DMS 273 treated with DMSO at 0.1 percent for 48 hours (cell line): ENCODE measurements at regions not wholly inside any gene's neighbourhood (a gene's known extent, or its start where the extent isn't known, plus 50 kb on each side); places are given as distances from the start of the nearest gene placed in this dataset.
"Not testable (repeated sequence)": the region's sequence is repeated elsewhere in the genome, so short reads cannot be mapped to it uniquely, and the experiment has no call there.

Experiments
- DNase-seq: peaks from one replicate; lab custom pipeline; 2025; lab: John Stamatoyannopoulos, UW

DNA sequence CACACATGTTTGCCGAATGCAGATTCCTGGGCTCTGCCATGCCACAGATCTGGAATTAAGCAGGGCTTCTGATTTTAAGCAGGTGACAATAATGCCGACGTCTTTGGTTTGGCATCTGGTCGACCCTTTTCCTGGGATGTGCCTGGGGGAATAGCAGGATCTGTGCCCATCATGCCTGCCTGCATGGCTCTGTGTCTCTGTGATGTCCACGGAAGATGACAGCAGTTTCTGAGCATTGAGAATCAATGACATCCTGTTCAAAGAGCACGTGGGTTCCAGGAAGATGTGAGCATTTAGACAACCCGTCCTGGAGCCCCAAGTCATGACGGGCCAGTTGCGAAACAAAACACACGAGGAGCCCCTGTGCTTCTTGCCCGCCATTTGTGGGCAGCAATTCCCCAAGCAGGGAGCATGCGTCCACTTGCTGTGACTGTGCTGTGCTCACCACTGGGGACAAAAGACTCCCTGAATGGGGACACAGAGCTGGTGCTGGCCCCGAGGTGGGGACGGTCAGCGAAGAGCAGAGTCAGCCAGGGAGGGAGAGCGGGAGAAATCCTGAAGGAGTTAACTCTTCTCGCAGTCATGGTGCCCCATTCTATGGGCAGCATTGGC is 110.1 kb downstream of the ERMARD start:
- DNase-seq = no peak

GRCh38 chr6:169859978-169860703 is 108.7 kb downstream of the ERMARD start:
- DNase-seq = no peak

DNA sequence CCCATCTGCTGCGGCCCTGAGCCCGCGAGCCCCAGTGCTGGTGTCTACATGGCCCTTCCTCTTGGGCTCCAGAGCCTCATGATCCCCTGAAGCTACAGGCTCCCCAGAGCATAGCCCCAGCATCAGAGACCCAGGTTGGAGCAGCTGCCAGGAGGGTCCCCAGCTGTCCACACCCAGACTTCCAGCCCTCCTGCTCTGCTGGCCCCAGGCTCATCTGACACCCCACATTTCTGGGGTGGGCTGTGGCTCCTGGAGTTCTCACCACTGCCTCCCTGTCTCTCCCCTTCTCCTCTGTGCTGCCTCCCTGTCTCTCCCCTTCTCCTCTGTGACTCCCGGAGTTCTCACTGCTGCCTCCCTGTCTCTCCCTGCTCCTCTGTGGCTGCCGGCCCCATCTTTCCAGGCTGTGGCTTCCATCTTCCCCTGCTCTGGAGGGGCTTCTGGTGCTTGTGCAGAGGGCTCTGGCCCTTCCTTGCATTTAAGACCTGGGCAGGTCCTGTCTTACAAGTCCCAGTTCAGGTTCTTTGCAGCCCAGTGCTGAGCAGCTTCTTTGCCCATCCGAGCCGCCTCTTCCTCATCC is 108.1 kb downstream of the ERMARD start:
- DNase-seq = no peak

DNA sequence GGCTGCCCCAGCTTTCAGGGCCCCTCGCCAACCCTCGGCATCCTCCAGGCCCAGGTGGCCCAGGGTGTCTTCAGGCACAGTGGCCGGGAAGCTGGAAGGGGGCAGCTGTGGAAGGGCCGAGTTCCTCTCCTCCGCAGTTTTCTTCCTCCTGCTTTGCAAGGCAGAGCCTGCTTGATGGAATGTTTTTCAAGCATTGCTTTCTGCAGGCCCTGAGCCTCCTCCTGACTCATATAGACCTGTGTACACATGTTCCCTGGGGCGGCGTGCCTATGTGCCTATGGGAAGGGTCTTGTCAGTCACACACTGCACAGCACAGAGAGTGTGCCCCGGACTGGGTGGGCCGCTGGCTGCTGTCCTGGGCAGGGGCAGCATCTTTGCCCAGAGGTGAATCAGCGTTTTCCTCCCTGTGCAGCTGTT is 107.5 kb downstream of the ERMARD start:
- no peak for DNase-seq

DNA sequence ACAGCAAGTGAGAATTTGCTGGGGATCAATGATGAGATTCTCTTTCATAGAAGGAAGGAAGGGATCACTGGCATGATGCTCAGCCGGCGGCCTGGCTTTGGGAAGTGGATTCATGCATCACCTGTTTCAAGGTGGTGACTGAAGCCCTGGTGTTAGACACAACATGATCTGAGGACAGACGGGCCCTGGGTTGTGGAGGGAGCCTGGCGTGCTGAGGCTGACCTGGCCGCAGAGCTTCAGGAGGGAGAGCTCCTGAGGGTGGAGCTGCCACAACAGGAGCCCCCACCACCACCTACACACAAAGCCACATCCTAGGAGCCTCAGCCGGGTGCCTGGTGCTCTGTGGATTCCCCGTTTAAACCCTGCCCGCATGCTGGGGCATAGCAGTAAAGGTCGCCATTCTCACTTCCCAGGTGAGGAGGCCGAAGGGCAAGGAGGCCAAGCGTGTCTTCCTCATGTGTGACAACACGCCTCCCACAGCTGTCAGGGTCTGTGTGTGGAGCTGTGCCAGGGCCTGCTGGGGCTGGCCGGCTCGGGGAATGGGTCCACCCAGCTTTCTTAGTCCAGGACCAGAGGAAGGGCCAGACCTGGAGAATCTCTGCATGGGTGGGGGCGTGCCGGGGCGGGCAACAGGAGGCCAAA is 107.0 kb downstream of the ERMARD start:
- no peak for DNase-seq

DNA sequence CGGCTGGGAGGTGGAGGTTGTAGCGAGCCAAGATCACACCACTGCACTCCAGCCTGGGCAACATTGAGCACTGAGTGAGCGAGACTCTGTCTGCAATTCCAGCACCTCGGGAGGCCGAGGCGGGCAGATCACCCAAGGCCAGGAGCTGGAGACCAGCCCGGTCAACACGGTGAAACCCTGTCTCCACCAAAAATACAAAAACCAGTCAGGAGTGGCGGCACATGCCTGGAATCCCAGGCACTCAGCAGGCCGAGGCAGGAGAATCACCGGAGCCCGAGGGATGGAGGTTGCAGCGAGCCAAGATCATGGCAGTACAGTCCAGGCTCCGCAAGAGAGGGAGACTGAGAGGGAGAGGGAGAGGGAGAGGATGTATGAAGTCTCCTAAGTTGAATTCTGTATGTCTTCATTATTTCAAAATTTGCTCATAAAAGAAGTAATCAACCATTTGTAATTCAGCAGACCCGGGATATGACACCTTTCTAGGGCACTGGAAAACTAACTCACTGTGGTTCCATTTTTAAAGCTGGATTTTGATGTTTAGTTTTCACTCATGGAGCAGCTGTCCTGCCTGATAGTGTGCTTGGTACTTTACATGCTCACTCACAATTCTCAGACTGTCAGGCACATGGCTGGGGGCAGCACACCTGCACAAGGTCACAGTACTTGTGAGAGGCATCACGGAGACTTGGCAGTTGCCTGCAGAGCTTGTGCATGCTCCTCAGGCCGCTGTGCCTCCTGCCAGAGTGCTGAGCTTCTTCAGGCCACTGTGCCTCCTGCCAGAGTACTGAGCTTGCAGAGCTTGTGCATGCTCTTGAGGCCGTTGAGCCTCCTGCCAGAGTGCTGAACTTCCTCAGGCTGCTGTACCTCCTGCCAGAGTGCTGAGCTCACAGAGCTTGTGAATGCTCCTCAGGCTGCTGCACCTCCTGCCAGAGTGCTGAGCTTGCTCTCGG is 106.2 kb downstream of the ERMARD start:
- no peak for DNase-seq

DNA sequence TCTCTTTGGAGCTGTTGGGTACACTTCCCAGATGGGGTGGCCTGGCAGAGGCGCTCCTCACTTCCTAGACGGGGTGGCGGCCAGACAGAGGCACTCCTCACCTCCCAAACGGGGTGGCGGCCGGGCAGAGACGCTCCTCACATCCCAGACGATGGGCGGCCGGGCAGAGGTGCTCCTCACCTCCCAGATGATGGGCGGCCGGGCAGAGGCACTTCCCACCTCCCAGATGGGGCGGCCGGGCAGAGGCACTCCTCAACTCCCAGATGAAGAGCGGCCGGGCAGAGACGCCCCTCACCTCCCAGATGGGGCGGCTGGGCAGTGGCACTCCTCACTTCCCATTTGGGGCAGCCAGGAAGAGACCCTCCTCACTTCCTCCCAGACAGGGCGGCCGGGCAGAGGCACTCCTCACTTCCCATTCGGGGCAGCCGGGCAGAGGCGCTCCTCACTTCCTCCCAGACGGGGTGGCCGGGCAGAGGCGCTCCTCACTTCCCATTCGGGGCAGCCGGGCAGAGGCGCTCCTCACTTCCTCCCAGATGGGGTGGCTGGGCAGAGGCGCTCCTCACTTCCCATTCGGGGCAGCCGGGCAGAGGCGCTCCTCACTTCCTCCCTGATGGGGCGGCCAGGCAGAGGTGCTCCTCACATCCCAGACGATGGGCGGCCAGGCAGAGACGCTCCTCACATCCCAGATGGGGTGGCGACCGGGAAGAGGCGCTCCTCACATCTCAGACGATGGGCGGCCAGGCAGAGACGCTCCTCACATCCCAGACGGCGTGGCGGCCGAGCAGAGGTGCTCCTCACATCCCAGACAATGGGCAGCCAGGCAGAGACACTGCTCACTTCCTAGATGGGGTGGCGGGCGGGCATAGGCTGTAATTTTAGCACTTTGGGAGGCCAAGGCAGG is 105.3 kb downstream of the ERMARD start:
- DNase-seq = not testable (repeated sequence)

DNA sequence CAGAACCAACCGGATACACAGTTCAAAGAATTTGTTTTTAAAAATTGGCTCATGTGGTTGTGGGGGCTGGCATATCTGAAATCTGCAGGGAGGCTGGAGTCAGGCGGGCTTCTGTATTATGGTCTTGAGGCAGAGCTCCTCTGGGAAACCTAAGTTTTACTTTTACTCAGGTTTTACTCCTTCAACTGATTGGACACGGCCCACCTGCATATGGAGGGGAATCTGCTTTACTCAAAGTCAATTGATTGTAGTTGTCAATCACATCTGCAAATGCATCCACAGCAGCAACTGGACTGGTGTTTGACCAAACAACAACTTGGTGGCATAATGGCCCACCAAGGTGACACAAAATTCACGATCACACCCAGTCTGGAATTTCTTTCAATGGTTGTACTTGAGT is 103.4 kb downstream of the ERMARD start:
- DNase-seq = no peak

GRCh38 chr6:169854083-169854725 is 102.8 kb downstream of the ERMARD start:
- no peak for DNase-seq

DNA sequence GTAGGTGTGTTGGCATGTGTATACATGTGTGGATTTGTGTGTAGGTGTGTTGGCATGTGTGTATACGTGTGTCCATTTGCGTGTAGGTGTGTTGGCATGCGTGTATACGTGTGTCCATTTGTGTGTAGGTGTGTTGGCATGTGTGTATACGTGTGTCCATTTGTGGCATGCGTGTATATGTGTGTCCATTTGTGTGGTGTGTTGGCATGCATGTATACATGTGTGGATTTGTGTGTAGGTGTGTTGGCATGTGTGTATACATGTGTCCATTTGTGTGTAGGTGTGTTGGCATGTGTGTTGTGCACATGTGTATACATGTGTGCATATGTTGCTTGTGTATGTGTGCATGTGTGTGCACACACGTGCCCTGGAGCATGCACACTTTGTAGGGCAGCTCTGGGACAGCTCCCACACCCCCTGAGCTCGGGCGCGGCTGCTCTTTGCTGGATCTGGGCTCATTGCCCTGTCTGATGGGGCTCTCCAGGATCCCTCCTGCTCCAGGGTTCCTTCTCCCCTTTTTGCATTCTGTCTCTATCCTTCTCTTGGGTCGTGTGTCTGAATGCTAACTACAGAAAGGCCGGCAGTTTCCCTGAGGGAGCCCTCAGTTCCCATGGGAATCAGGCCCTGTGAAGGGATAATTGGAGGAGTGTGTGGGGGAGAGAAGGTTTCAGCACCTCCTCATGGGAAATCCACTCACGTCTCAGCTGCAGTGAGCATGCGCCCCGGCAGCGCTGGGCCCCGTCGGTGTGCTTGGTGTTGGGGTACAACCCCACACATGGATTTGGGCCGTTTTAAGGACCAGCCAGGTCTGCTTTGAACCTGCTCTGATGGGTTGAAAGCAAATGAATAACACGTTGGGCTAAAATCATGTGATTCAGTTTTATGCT is 102.0 kb downstream of the ERMARD start:
- no peak for DNase-seq

GRCh38 chr6:169852504-169853195 is 101.2 kb downstream of the ERMARD start:
- DNase-seq = no peak

DNA sequence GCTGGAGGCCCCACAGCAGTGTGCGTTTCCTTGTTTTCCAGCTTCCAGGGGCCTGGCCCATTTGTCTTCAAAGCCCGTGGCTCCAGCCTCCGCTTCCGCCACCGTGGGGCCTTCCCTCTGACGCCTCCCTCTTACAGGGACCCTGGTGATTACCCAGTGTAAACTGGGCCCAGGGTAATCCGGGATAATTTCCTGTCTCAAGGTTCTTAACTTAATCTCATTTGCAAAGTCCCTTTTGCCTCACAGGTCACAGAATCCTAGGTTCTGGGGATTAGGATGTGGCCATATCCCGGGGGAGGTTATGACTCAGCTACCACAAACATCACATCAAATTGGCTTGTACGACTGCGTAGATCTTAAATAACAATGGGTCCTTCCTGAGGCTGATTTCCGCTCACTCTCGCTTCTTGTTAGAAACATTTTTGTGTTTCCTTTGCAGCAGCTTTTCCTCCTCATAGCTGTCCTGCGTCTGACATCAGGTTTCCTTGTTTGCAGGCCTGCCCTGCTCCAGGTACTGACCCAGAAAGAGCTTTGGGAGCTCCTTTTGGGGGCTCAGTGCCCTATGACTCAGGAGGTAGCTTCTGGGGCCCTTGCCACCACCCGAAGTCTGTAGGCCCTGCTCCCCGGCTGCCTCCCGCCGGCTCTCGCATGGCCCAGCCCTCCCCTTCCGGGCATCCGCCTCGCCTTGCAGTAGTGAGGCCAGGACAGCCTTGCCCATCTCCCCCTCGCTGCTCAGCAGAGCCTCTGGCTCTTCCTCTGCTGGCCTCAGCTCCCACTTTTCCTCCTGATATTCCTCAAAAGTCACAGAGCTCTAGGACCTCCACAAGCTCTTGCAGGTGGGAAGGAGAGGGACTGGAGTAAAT is 100.5 kb downstream of the ERMARD start:
- DNase-seq = no peak

DNA sequence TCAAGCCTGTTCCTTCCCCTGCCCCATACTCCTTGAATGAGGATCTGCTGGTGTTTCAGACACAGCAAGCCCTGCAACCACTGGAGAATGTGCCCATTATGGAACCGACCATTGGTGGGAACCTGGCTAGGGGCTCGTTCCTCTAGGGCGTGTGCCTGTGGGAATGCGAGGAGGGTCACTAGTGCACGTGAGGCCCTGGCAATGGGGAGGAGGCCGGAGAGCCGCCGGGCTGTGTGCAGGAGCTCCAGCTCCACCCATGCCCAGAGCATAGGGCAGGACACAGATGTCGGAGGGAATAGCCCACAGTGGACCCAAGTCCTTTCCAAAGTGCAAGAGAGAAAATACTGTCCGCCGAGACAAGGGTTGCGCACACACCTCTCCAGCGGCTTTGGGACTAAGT is 99.3 kb downstream of the ERMARD start:
- DNase-seq = no peak

- no peak for DNase-seq
Observed at GRCh38 chr6:169850154-169850553, 98.7 kb downstream of the ERMARD start.

DNA sequence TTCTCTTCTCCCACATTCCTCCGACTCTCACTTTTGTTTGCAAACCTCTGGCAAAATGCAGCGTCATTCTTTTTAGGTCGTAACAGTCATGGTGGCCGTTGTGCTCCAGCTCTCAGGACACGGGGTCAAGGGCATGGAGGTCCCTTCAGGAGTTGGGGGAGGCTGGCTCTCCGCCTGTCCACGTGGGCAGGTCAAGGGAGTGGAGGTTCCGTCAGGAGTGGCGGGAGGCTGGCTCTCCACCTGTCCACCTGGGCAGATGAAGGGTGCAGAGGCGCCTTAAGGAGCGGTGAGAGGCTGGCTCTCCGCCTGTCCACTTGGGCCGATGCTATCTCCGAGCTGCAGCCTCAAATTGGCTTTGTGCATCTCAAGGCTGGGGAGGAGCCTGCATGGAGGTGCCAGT is 98.0 kb downstream of the ERMARD start:
- DNase-seq = no peak

DNA sequence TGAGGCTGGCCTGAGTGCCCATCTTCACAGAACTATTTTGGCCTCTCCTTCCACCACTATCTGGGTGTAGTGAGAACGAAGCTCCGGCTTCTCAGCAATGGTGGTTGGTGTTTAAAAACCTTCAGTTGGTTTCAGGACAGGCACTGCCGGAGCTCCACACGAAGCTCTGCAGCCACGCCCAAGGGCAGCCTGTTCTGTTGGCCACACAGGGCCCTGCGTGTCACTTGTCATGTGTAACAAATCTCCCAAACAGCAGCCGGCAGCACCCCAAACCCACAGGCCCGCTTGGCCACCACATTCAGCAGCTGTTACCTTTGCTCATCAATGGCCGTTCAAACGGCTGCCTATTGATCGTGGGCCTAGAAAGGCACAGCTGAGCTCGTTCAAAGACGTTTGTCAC is 97.5 kb downstream of the ERMARD start:
- DNase-seq = no peak

DNA sequence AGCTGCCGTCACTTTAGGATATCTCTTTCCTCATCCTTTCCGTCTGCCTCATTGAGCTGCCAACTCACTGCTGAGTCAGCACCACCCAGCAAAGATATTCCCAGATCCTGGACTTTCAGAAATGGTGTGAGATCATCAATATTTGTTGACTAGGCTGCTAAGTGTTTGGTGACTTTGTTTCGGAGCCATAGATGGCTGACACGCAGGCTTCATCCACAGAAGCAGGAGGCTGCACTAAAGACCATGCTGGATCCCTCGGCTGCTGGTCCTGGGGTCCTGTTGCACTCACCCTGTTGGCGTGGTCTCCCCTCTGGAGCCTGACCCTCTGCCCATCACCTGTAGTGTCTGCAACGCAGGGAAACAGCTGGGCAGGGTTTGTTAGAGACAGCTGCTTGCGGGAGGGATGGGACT is 96.5 kb downstream of the ERMARD start:
- DNase-seq = no peak
